Endothelial cell of umbilical vein (primary cell): ENCODE measurements at regions not wholly inside any gene's neighbourhood (a gene's known extent, or its start where the extent isn't known, plus 50 kb on each side); places are given as distances from the start of the nearest gene placed in this dataset.

ENCODE experiments used
- BruUV-seq: library from RNA; stranded (reverse); fragments of 400-500 nt; replicated peaks from 2 replicates; lab custom pipeline; 2021; lab: Mats Ljungman, UMichigan
- CTCF ChIA-PET: fragments of 300-600, 350-600 bp; sonication (Branson Sonifier 250); formaldehyde crosslinking; loops from one replicate; lab custom pipeline; 2021; ENCODE audit warnings: antibody characterized with exemption, inconsistent platforms; lab: Charles Lee
- POLR2A ChIA-PET: fragments of 300-600, 350-600 bp; sonication (Branson Sonifier 250); formaldehyde crosslinking; loops from one replicate; lab custom pipeline; 2021; ENCODE audit warnings: antibody characterized with exemption, inconsistent platforms; lab: Charles Lee
- DNase-seq: peaks from one replicate; pipeline ENCODE4 v3.0.0-alpha.2; 2011; ENCODE audit warnings: low read depth, low spot score
- FAIRE-seq: peaks from 2 replicates; lab custom pipeline; 2011; peaks lifted over from hg19 to GRCh38; lab: Jason Lieb, UNC
- H2AFZ ChIP-seq: 2 replicates; pipeline ENCODE4 v1.6.0; 2012; ENCODE audit warnings: low read depth, low read length, control low read depth, inconsistent platforms
- H3K27ac ChIP-seq: 2 replicates; pipeline ENCODE4 v1.5.1; 2011; ENCODE audit warnings: low read depth, mild to moderate bottlenecking, control low read depth, low read length, moderate library complexity; ENCODE audit not compliant: insufficient read depth
- H3K27me3 ChIP-seq, 2 experiments: 2 replicates each; pipeline versions ENCODE4 v1.6.0 to v1.6.1; 2011; ENCODE audit warnings: low read length in 2 of 2, mixed read lengths in 1 of 2; ENCODE audit not compliant: control insufficient read depth in 2 of 2, insufficient read depth in 2 of 2
- H3K36me3 ChIP-seq, 2 experiments: 2 replicates in 1 of 2; 3 replicates in 1 of 2; pipeline ENCODE4 v1.5.1; 2011; ENCODE audit warnings: low read length in 2 of 2, mild to moderate bottlenecking in 1 of 2, moderate library complexity in 1 of 2; ENCODE audit not compliant: control insufficient read depth in 2 of 2, insufficient read depth in 2 of 2; ENCODE audit errors: extremely low read depth in 1 of 2
- H3K4me1 ChIP-seq: 3 replicates; pipeline ENCODE4 v1.5.1; 2011; ENCODE audit warnings: mild to moderate bottlenecking, low read length; ENCODE audit not compliant: control insufficient read depth, insufficient read depth; ENCODE audit errors: extremely low read depth
- H3K4me2 ChIP-seq: 2 replicates; pipeline ENCODE4 v1.6.1; 2011; ENCODE audit warnings: low read length, control low read depth, mixed read lengths; ENCODE audit not compliant: insufficient read depth
- H3K4me3 ChIP-seq, 3 experiments: fragments of 200-600 bp in 1 of 3; sonication (generic), shearing (Covaris generic) in 1 of 3; replicated peaks in 1 of 3; 2 replicates each; pipeline ENCODE4 v1.5.1; 2011 to 2016; ENCODE audit warnings: control low read depth in 3 of 3, low read length in 3 of 3, mild to moderate bottlenecking in 2 of 3, inconsistent platforms in 1 of 3, low read depth in 1 of 3, moderate library complexity in 1 of 3; ENCODE audit not compliant: insufficient read depth in 1 of 3
- H3K79me2 ChIP-seq: 2 replicates; pipeline ENCODE4 v1.6.0; 2012; ENCODE audit warnings: low read length, inconsistent platforms; ENCODE audit not compliant: control insufficient read depth, insufficient read depth
- H3K9ac ChIP-seq: replicated peaks from 2 replicates; pipeline ENCODE3; 2011; ENCODE audit warnings: low read length, control low read depth; ENCODE audit not compliant: insufficient read depth; ENCODE audit errors: extremely low read depth
- H3K9me1 ChIP-seq: replicated peaks from 3 replicates; pipeline ENCODE4 v1.6.0; 2011; ENCODE audit warnings: mild to moderate bottlenecking, low read length; ENCODE audit not compliant: control insufficient read depth, insufficient read depth; ENCODE audit errors: extremely low read depth
- H3K9me3 ChIP-seq: replicated peaks from 2 replicates; pipeline ENCODE4 v1.5.1; 2012; ENCODE audit warnings: low read length, inconsistent platforms; ENCODE audit not compliant: control insufficient read depth, insufficient read depth
- H4K20me1 ChIP-seq: replicated peaks from 2 replicates; pipeline ENCODE3; 2011; ENCODE audit warnings: mild to moderate bottlenecking, low read length; ENCODE audit not compliant: control insufficient read depth, insufficient read depth; ENCODE audit errors: extremely low read depth
- CTCF ChIP-seq, 2 donors: IDR thresholded peaks; 1 replicate in 1 of 2; 2 replicates in 1 of 2; pipeline ENCODE4 v1.5.1; 2011; ENCODE audit warnings: low read length in 2 of 2, mild to moderate bottlenecking in 2 of 2, moderate library complexity in 2 of 2, control low read depth in 1 of 2, inconsistent platforms in 1 of 2, low read depth in 1 of 2; ENCODE audit not compliant: insufficient read depth in 1 of 2; ENCODE audit errors: extremely low read depth in 1 of 2
- EZH2 ChIP-seq: IDR thresholded peaks from 2 replicates; pipeline ENCODE4 v1.6.1; 2012; ENCODE audit warnings: borderline replicate concordance, low read depth, mild to moderate bottlenecking, moderate library complexity, low read length, inconsistent platforms; ENCODE audit not compliant: severe bottlenecking
- FOS ChIP-seq: IDR thresholded peaks from 2 replicates; pipeline ENCODE4 v1.6.1; 2011; ENCODE audit warnings: mild to moderate bottlenecking, low read length, moderate library complexity, borderline replicate concordance; ENCODE audit not compliant: insufficient read depth
- GATA2 ChIP-seq: IDR thresholded peaks from 2 replicates; pipeline ENCODE4 v1.7.0; 2011; ENCODE audit warnings: low read depth, mild to moderate bottlenecking, moderate library complexity, mixed read lengths, low read length; ENCODE audit not compliant: insufficient read length, insufficient read depth
- JUN ChIP-seq: IDR thresholded peaks from 2 replicates; pipeline ENCODE4 v1.6.1; 2011; ENCODE audit warnings: borderline replicate concordance, low read depth; ENCODE audit not compliant: insufficient read length, insufficient read depth
- MAX ChIP-seq: IDR thresholded peaks from 2 replicates; pipeline ENCODE4 v1.6.1; 2011; ENCODE audit not compliant: insufficient read depth, insufficient read length
- MYC ChIP-seq: IDR thresholded peaks from one replicate; pipeline ENCODE4 v1.6.1; 2011; ENCODE audit warnings: mild to moderate bottlenecking, low read depth, low read length
- POLR2A ChIP-seq: IDR thresholded peaks from 2 replicates; pipeline ENCODE4 v1.6.1; 2012; ENCODE audit warnings: low read depth, mild to moderate bottlenecking, control low read depth, low read length
- POLR2AphosphoS5 ChIP-seq: IDR thresholded peaks from 2 replicates; pipeline ENCODE4 v1.6.1; 2012; ENCODE audit warnings: low read depth, mild to moderate bottlenecking, control low read depth, low read length, moderate library complexity; ENCODE audit not compliant: insufficient read depth
- dilution Hi-C: fragments of 300-500 bp; cut with MboI; formaldehyde crosslinking; loops from one replicate; pipeline ENCODE4 v1.15.0; 2019; ENCODE audit warnings: low sequenced_read_pairs; ENCODE audit not compliant: extremely low pct_ligation_motif_present
- intact Hi-C: fragments of 100-400 bp; cut with micrococcal nuclease; formaldehyde crosslinking; loops from one replicate; pipeline ENCODE4 v1.10.0; 2022

GRCh38 chr18:73626859-73627258 is 520.8 kb downstream of the FBXO15 start:
- no peaks in the 10 kb centered on the region for H3K9me1 ChIP-seq
- intact Hi-C loops (no loop called here), dilution Hi-C loops (no loop called here)
- no peaks in the 10 kb centered on the region for H3K79me2 ChIP-seq
- DNase-seq (no peak), FAIRE-seq (no peak)
- TF ChIP-seq EZH2 (no peak), CTCF (IDR thresholded peaks at IDR 0.05; ENCODE audit: extremely low read depth in 1 of 2, insufficient read depth in 1 of 2, low read depth in 1 of 2, low read length in 2 of 2) (no peak), FOS (no peak), POLR2AphosphoS5 (no peak), MYC (no peak), POLR2A (no peak), JUN (no peak), GATA2 (no peak), MAX (no peak)
- H2AFZ ChIP-seq: no peak overlapping the region
- POLR2A ChIA-PET: no interaction called here
- peaks cover 3% of the 10 kb centered on the region for H3K9me3 ChIP-seq
- BruUV-seq: no TSS peak
- H3K27me3 ChIP-seq: no peaks in the 10 kb centered on the region
- H3K27ac ChIP-seq: no peak overlapping the region
- no peaks in the 10 kb centered on the region for H3K36me3 ChIP-seq
- no peak overlapping the region for H3K4me3 ChIP-seq
- H3K9ac ChIP-seq: no peak overlapping the region
- CTCF ChIA-PET: no interaction called here
- H3K4me2 ChIP-seq: no peak overlapping the region
- H4K20me1 ChIP-seq: no peaks in the 10 kb centered on the region
- no peaks in the 10 kb centered on the region for H3K4me1 ChIP-seq
